GM18498 (cell line): ENCODE measurements at regions not wholly inside any gene's neighbourhood (a gene's known extent, or its start where the extent isn't known, plus 50 kb on each side); places are given as distances from the start of the nearest gene placed in this dataset.

ENCODE experiments used
- ATAC-seq: cut with Tn5 transposase; IDR thresholded peaks from one replicate; pipeline ENCODE4 v1.9.1; 2021; ENCODE audit warnings: mild to moderate bottlenecking, moderate library complexity; ENCODE audit not compliant: unreplicated experiment

- no peak for ATAC-seq
Measured at GRCh38 chr3:143206955-143207337, 87.4 kb downstream of the CHST2 start.

- peak; percentile 75 for ATAC-seq
Measured at GRCh38 chr3:143207338-143207961, 87.9 kb downstream of the CHST2 start.

- ATAC-seq = no peak
Measured at GRCh38 chr3:143208976-143209714, 89.6 kb downstream of the CHST2 start.

DNA sequence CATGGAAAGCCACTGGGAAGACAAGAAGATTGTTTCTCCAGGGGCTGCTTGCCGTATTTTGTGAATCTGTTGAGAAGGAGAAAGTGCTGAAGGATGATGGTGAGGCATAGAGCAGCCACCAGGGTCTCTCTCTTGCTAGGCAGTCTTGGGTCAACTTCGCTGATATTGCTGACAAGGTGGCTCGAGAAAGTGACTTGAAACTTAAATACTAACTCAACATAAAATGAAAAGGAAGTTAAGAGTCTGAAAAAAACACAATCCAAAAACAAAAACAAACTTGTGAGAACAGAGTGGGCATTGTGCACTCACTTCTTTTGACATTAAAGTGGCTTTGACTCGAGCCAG, 90.1 kb downstream of the CHST2 start:
- no peak for ATAC-seq

GRCh38 chr3:143210141-143210540, 90.6 kb downstream of the CHST2 start:
- ATAC-seq = no peak

DNA sequence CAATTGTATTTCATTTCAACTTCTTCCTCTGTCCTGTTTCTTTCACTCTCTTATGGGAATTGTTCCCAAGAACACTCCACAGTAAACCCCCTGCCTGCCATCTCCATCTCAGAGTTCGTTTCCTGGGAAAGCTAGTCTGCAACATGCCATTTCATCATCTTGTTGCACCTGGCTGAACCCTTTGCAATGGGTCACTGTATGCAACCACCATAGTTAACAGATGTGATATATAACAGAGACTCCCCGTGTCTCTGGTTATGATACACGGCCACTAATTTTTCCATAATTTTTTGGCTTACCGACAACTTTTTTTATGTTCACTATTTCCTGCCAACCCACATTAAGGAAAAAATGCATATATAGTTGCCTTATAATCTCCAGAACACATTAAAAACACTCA, 95.5 kb downstream of the CHST2 start:
- no peak for ATAC-seq
